ENCODE measurements at regions not wholly inside any gene's neighbourhood (a gene's known extent, or its start where the extent isn't known, plus 50 kb on each side); places are given as distances from the start of the nearest gene placed in this dataset.

GRCh38 chr16:85492295-85492864 is 120.7 kb upstream of the GSE1 start:
- DNase-seq (ENCODE audit: low spot score): no peak

GRCh38 chr16:85494315-85494714 is 118.8 kb upstream of the GSE1 start:
- no peak for DNase-seq (ENCODE audit: low spot score)

- no peak for DNase-seq (ENCODE audit: low spot score)
Observed at GRCh38 chr16:85495259-85495658, 117.9 kb upstream of the GSE1 start.

- DNase-seq (ENCODE audit: low spot score): no peak
Observed at GRCh38 chr16:85495823-85496538, 117.1 kb upstream of the GSE1 start.

GRCh38 chr16:85497622-85498314 is 115.4 kb upstream of the GSE1 start:
- no peak for DNase-seq (ENCODE audit: low spot score)

GRCh38 chr16:85498607-85499006 is 114.5 kb upstream of the GSE1 start:
- DNase-seq (ENCODE audit: low spot score): no peak

GRCh38 chr16:85500220-85500619 is 112.9 kb upstream of the GSE1 start:
- no peak for DNase-seq (ENCODE audit: low spot score)

GRCh38 chr16:85501900-85502299 is 111.2 kb upstream of the GSE1 start:
- DNase-seq (ENCODE audit: low spot score): no peak

GRCh38 chr16:85502357-85502756 is 110.8 kb upstream of the GSE1 start:
- no peak for DNase-seq (ENCODE audit: low spot score)

- no peak for DNase-seq (ENCODE audit: low spot score)
Observed at GRCh38 chr16:85503679-85504231, 109.4 kb upstream of the GSE1 start.

- no peak for DNase-seq (ENCODE audit: low spot score)
Observed at GRCh38 chr16:85504242-85504641, 108.9 kb upstream of the GSE1 start.

GRCh38 chr16:85505794-85506634 is 107.1 kb upstream of the GSE1 start:
- DNase-seq (ENCODE audit: low spot score): no peak

GRCh38 chr16:85506635-85506911 is 106.5 kb upstream of the GSE1 start:
- no peak for DNase-seq (ENCODE audit: low spot score)

GRCh38 chr16:85507342-85507741 is 105.8 kb upstream of the GSE1 start:
- no peak for DNase-seq (ENCODE audit: low spot score)

- no peak for DNase-seq (ENCODE audit: low spot score)
Observed at GRCh38 chr16:85508388-85508787, 104.7 kb upstream of the GSE1 start.

GRCh38 chr16:85508993-85509392 is 104.1 kb upstream of the GSE1 start:
- no peak for DNase-seq (ENCODE audit: low spot score)

- DNase-seq (ENCODE audit: low spot score): no peak
Observed at GRCh38 chr16:85510041-85510659, 103.0 kb upstream of the GSE1 start.

- DNase-seq (ENCODE audit: low spot score): no peak
Observed at GRCh38 chr16:85511938-85512807, 100.9 kb upstream of the GSE1 start.

GRCh38 chr16:85512808-85513115 is 100.4 kb upstream of the GSE1 start:
- DNase-seq (ENCODE audit: low spot score): no peak

GRCh38 chr16:85513180-85513579 is 99.9 kb upstream of the GSE1 start:
- no peak for DNase-seq (ENCODE audit: low spot score)

GRCh38 chr16:85513649-85514048 is 99.5 kb upstream of the GSE1 start:
- no peak for DNase-seq (ENCODE audit: low spot score)
